ENCODE measurements at regions not wholly inside any gene's neighbourhood (a gene's known extent, or its start where the extent isn't known, plus 50 kb on each side); places are given as distances from the start of the nearest gene placed in this dataset.
"Not testable (repeated sequence)": the region's sequence is repeated elsewhere in the genome, so short reads cannot be mapped to it uniquely, and the experiment has no call there.

- DNase-seq: no peak
Observed at GRCh38 chr14:58912287-58912686, 274.5 kb downstream of the DACT1 start.

- no peak for DNase-seq
Observed at GRCh38 chr14:58912799-58913432, 275.2 kb downstream of the DACT1 start.

- no peak for DNase-seq
Observed at GRCh38 chr14:58914279-58914855, 274.1 kb upstream of the DAAM1 start.

- DNase-seq: no peak
Observed at GRCh38 chr14:58915646-58916045, 272.8 kb upstream of the DAAM1 start.

GRCh38 chr14:58918066-58918738, 270.3 kb upstream of the DAAM1 start:
- DNase-seq: no peak

- no peak for DNase-seq
Observed at GRCh38 chr14:58919217-58919616, 269.2 kb upstream of the DAAM1 start.

- no peak for DNase-seq
Observed at GRCh38 chr14:58920230-58920629, 268.2 kb upstream of the DAAM1 start.

- DNase-seq: not testable (repeated sequence)
Observed at GRCh38 chr14:58922201-58922940, 266.1 kb upstream of the DAAM1 start.

GRCh38 chr14:58923751-58924405, 264.6 kb upstream of the DAAM1 start:
- no peak for DNase-seq

- no peak for DNase-seq
Observed at GRCh38 chr14:58941629-58942028, 246.8 kb upstream of the DAAM1 start.

GRCh38 chr14:58942516-58942915, 246.0 kb upstream of the DAAM1 start:
- DNase-seq: no peak

- peak; percentile 76 for DNase-seq
Observed at GRCh38 chr14:58944343-58944967, 244.0 kb upstream of the DAAM1 start.

GRCh38 chr14:58944968-58945356, 243.5 kb upstream of the DAAM1 start:
- no peak for DNase-seq

- DNase-seq: no peak
Observed at GRCh38 chr14:58946431-58946830, 242.0 kb upstream of the DAAM1 start.

GRCh38 chr14:58947156-58947555, 241.3 kb upstream of the DAAM1 start:
- DNase-seq: no peak

GRCh38 chr14:58947814-58948445, 240.5 kb upstream of the DAAM1 start:
- no peak for DNase-seq

GRCh38 chr14:58950555-58950954, 237.9 kb upstream of the DAAM1 start:
- no peak for DNase-seq

- DNase-seq: no peak
Observed at GRCh38 chr14:58951143-58951542, 237.3 kb upstream of the DAAM1 start.

- no peak for DNase-seq
Observed at GRCh38 chr14:58954052-58954451, 234.4 kb upstream of the DAAM1 start.

GRCh38 chr14:58954901-58955861, 233.3 kb upstream of the DAAM1 start:
- DNase-seq: no peak
